ENCODE measurements at regions not wholly inside any gene's neighbourhood (a gene's known extent, or its start where the extent isn't known, plus 50 kb on each side); places are given as distances from the start of the nearest gene placed in this dataset.

DNA sequence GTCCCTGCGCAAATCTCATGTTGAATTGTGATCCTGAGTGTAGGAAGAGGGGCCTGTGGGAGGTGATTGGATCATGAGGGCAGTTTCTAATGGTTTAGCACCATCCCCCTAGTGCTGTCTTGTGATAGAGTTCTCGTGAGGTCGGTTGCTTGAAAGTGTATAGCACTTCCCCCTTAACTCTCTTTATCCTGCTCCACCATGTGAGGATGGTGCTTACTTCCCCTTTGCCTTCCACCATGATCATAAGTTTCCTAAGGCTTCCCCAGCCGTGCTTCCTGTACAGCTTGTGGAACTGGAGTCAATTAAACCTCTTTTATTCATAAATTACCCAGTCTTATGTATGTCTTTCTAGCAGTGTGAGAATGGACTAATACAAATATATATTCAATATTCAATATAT is 303.7 kb upstream of the SEL1L start:
- H4K20me1 ChIP-seq (replicated peaks; ENCODE audit: insufficient read depth), result no peaks in the 10 kb centered on the region
- Mint-ChIP-seq H3K27me3 (ENCODE audit: insufficient read depth, low read depth, poor library complexity) (peaks cover 1% of the 10 kb centered on the region), H3K9me3 (peaks cover 86% of the 10 kb centered on the region)

More for the DNA sequence above, 303.7 kb upstream of the SEL1L start:
- Histone ChIP-seq H3K27me3 (ENCODE audit: insufficient read depth) (no peaks in the 10 kb centered on the region), H3K4me2 (no peak overlapping the region), H3K36me3 (ENCODE audit: insufficient read depth) (no peaks in the 10 kb centered on the region; the same call in 1 of the 2 replicates), H3K9me2 (ENCODE audit: insufficient read depth) (peaks cover 8% of the 10 kb centered on the region; the same call in 1 of the 2 replicates), H3K4me3 (no peak overlapping the region), H2AFZ (no peak overlapping the region), H3K79me2 (replicated peaks; ENCODE audit: insufficient read depth) (no peaks in the 10 kb centered on the region), H3K4me1 (ENCODE audit: insufficient read depth) (no peaks in the 10 kb centered on the region), H3F3A (replicated peaks; ENCODE audit: low read depth) (no peaks in the 10 kb centered on the region), H3K27ac (ENCODE audit: low read depth) (no peak overlapping the region)
- DNase-seq (ENCODE audit: low spot score) (no peak), ATAC-seq (no peak)
- TF ChIP-seq ZNF462 (CRISPR knock-in tag; IDR thresholded peaks at IDR 0.05), result no peak
- no peak for TF ChIP-seq STAT1 (IDR thresholded peaks at IDR 0.05; ENCODE audit: unreplicated experiment)
- TF ChIP-seq POLR2AphosphoS5 (IDR thresholded peaks at IDR 0.05; ENCODE audit: low read depth), result no peak
- TF ChIP-seq ZNF114 (CRISPR knock-in tag; IDR thresholded peaks at IDR 0.05), result no peak
- TF ChIP-seq, protein P1, sequence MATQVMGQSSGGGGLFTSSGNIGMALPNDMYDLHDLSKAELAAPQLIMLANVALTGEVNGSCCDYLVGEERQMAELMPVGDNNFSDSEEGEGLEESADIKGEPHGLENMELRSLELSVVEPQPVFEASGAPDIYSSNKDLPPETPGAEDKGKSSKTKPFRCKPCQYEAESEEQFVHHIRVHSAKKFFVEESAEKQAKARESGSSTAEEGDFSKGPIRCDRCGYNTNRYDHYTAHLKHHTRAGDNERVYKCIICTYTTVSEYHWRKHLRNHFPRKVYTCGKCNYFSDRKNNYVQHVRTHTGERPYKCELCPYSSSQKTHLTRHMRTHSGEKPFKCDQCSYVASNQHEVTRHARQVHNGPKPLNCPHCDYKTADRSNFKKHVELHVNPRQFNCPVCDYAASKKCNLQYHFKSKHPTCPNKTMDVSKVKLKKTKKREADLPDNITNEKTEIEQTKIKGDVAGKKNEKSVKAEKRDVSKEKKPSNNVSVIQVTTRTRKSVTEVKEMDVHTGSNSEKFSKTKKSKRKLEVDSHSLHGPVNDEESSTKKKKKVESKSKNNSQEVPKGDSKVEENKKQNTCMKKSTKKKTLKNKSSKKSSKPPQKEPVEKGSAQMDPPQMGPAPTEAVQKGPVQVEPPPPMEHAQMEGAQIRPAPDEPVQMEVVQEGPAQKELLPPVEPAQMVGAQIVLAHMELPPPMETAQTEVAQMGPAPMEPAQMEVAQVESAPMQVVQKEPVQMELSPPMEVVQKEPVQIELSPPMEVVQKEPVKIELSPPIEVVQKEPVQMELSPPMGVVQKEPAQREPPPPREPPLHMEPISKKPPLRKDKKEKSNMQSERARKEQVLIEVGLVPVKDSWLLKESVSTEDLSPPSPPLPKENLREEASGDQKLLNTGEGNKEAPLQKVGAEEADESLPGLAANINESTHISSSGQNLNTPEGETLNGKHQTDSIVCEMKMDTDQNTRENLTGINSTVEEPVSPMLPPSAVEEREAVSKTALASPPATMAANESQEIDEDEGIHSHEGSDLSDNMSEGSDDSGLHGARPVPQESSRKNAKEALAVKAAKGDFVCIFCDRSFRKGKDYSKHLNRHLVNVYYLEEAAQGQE (IDR thresholded peaks at IDR 0.05; ENCODE audit: unreplicated experiment), result no peak
- TF ChIP-seq CREB1 (CRISPR knock-in tag; IDR thresholded peaks at IDR 0.05; ENCODE audit: low read depth), result no peak
- TF ChIP-seq ZNF331 (CRISPR knock-in tag; IDR thresholded peaks at IDR 0.05; ENCODE audit: low read depth), result no peak
- TF ChIP-seq NANOG (IDR thresholded peaks at IDR 0.05; ENCODE audit: borderline replicate concordance), result no peak
- no peak for TF ChIP-seq EZH2 (IDR thresholded peaks at IDR 0.05; ENCODE audit: low read depth, unreplicated experiment)
- no peak for TF ChIP-seq EZH2phosphoT487 (IDR thresholded peaks at IDR 0.05; ENCODE audit: unreplicated experiment)
- TF ChIP-seq CTCF (conservative IDR thresholded peaks at IDR 0.05; ENCODE audit: low read depth in 2 of 2), result no peak
- no peak for TF ChIP-seq ETS1 (IDR thresholded peaks at IDR 0.05)
- TF ChIP-seq JUNB (IDR thresholded peaks at IDR 0.05; ENCODE audit: unreplicated experiment), result no peak
- Mint-ChIP-seq H3K4me3 (no peak overlapping the region), H3K27ac (no peak overlapping the region), H3K4me1 (no peaks in the 10 kb centered on the region), H3K36me3 (ENCODE audit: low read depth) (peaks cover 18% of the 10 kb centered on the region)

Data from GM23338 (cell line).